Panc1 (cell line): ENCODE measurements at regions not wholly inside any gene's neighbourhood (a gene's known extent, or its start where the extent isn't known, plus 50 kb on each side); places are given as distances from the start of the nearest gene placed in this dataset.

Experiments used
- ATAC-seq: fragments of 200-7000 bp; cut with Tn5 transposase; 2 replicates; pipeline ENCODE4 v1.9.1; 2020; ENCODE audit warnings: mild to moderate bottlenecking, moderate library complexity
- BruUV-seq: library from RNA; stranded (reverse); fragments of 400-500 nt; replicated peaks from 2 replicates; lab custom pipeline; 2021; lab: Mats Ljungman, UMichigan
- CTCF ChIA-PET: fragments of 300-600 bp; sonication (Branson Sonifier 250); formaldehyde crosslinking; loops from one replicate; lab custom pipeline; 2022; ENCODE audit warnings: antibody characterized with exemption; lab: Charles Lee
- POLR2A ChIA-PET: fragments of 300-600 bp; sonication (Branson Sonifier 250); formaldehyde crosslinking; loops from one replicate; lab custom pipeline; 2022; ENCODE audit warnings: antibody characterized with exemption; lab: Charles Lee
- DNase-seq: peaks from one replicate; pipeline ENCODE4 v3.0.0-alpha.2; 2010; ENCODE audit warnings: low read depth, low spot score
- H3K27ac ChIP-seq: 2 replicates; pipeline ENCODE4 v1.5.1; 2011; ENCODE audit warnings: mild to moderate bottlenecking, low read length, inconsistent platforms
- H3K27me3 ChIP-seq: fragments of 200-500 bp; sonication (Bioruptor generic); 2 replicates; pipeline ENCODE4 v1.6.0; 2014; ENCODE audit warnings: low read length, inconsistent platforms; ENCODE audit not compliant: control insufficient read depth, insufficient read depth
- H3K36me3 ChIP-seq: fragments of 200-500 bp; sonication (Bioruptor generic); 2 replicates; pipeline ENCODE4 v1.5.1; 2014; ENCODE audit warnings: inconsistent platforms, mild to moderate bottlenecking, low read length, moderate library complexity; ENCODE audit not compliant: control insufficient read depth, insufficient read depth
- H3K4me1 ChIP-seq: 2 replicates; pipeline ENCODE4 v1.5.1; 2011; ENCODE audit warnings: inconsistent platforms, mild to moderate bottlenecking, low read length, moderate library complexity; ENCODE audit not compliant: control insufficient read depth, insufficient read depth
- H3K4me3 ChIP-seq, 2 experiments: 2 replicates each; pipeline ENCODE4 v1.5.1; 2011 to 2012; ENCODE audit warnings: low read depth in 2 of 2, low read length in 2 of 2, mild to moderate bottlenecking in 2 of 2, inconsistent platforms in 1 of 2, moderate library complexity in 1 of 2
- H3K9me3 ChIP-seq: fragments of 200-500 bp; sonication (Bioruptor generic); 2 replicates; pipeline ENCODE4 v1.5.1; 2014; ENCODE audit warnings: low read depth, mild to moderate bottlenecking, inconsistent platforms, low read length, moderate library complexity; ENCODE audit not compliant: control insufficient read depth, insufficient read depth
- CTCF ChIP-seq: fragments of 450-650 bp; IDR thresholded peaks from 2 replicates; pipeline ENCODE4 v1.5.1; 2017; ENCODE audit warnings: mild to moderate bottlenecking
- POLR2AphosphoS5 ChIP-seq: IDR thresholded peaks from 2 replicates; pipeline ENCODE4 v1.6.1; 2012; ENCODE audit warnings: mild to moderate bottlenecking, low read depth, low read length, moderate library complexity
- REST ChIP-seq, 2 experiments: IDR thresholded peaks; 2 replicates each; pipeline ENCODE4 v1.6.1; 2011 to 2012; ENCODE audit warnings: low read depth in 2 of 2, control low read depth in 1 of 2, low read length in 1 of 2, mild to moderate bottlenecking in 1 of 2, moderate library complexity in 1 of 2; ENCODE audit not compliant: insufficient read depth in 1 of 2
- SIN3A ChIP-seq: IDR thresholded peaks from 2 replicates; pipeline ENCODE4 v1.6.1; 2012; ENCODE audit warnings: low read depth, mild to moderate bottlenecking, low read length, moderate library complexity, borderline replicate concordance; ENCODE audit not compliant: insufficient read depth
- TCF7L2 ChIP-seq: IDR thresholded peaks from 2 replicates; pipeline ENCODE4 v1.6.1; 2011; ENCODE audit warnings: mild to moderate bottlenecking, low read depth, low read length, inconsistent platforms
- in situ Hi-C: cut with HindIII; loops from 2 replicates; pipeline ENCODE4 v1.10.0; 2016; ENCODE audit warnings: low sequenced_read_pairs, low pct_unique_long_range_greater_than_20kb
- intact Hi-C: fragments of 100-400 bp; cut with micrococcal nuclease; formaldehyde crosslinking; loops from one replicate; pipeline ENCODE4 v1.10.0; 2022; ENCODE audit not compliant: unreplicated experiment

- POLR2A ChIA-PET: no interaction called here
- no peaks in the 10 kb centered on the region for H3K27me3 ChIP-seq
- H3K27ac ChIP-seq: no peak overlapping the region
- ATAC-seq (no peak), DNase-seq (no peak)
- BruUV-seq: no TSS peak
- no peaks in the 10 kb centered on the region for H3K9me3 ChIP-seq
- H3K36me3 ChIP-seq: no peaks in the 10 kb centered on the region
- no peak overlapping the region for H3K4me3 ChIP-seq
- in situ Hi-C loops: no loop called here
- H3K4me1 ChIP-seq: no peaks in the 10 kb centered on the region
- intact Hi-C loops: no loop called here
- CTCF ChIA-PET: no interaction called here
- TF ChIP-seq POLR2AphosphoS5: no peak
- TF ChIP-seq CTCF: no peak
- no peak for TF ChIP-seq REST (IDR thresholded peaks at IDR 0.05; ENCODE audit: insufficient read depth in 1 of 2, low read depth in 2 of 2, low read length in 1 of 2)
- TF ChIP-seq SIN3A: no peak
- TF ChIP-seq TCF7L2: no peak
Measured at GRCh38 chr10:18767981-18768380, 108.8 kb downstream of the ARL5B start.

GRCh38 chr10:18773180-18773579, 113.9 kb downstream of the ARL5B start:
- BruUV-seq: no TSS peak
- Histone ChIP-seq H3K4me1 (no peaks in the 10 kb centered on the region), H3K27ac (no peak overlapping the region), H3K4me3 (no peak overlapping the region), H3K9me3 (no peaks in the 10 kb centered on the region), H3K36me3 (no peaks in the 10 kb centered on the region), H3K27me3 (no peaks in the 10 kb centered on the region)
- in situ Hi-C loops (no loop called here), intact Hi-C loops (no loop called here)
- DNase-seq (no peak), ATAC-seq (no peak)
- TF ChIP-seq REST (IDR thresholded peaks at IDR 0.05; ENCODE audit: insufficient read depth in 1 of 2, low read depth in 2 of 2, low read length in 1 of 2) (no peak), TCF7L2 (no peak), POLR2AphosphoS5 (no peak), SIN3A (no peak), CTCF (no peak)
- POLR2A ChIA-PET: no interaction called here
- CTCF ChIA-PET: no interaction called here
